GM12865 (cell line): ENCODE measurements at regions not wholly inside any gene's neighbourhood (a gene's known extent, or its start where the extent isn't known, plus 50 kb on each side); places are given as distances from the start of the nearest gene placed in this dataset.

ENCODE experiments used
- DNase-seq: peaks from one replicate; pipeline ENCODE4 v3.0.0; 2010; ENCODE audit warnings: low read depth
- H3K4me3 ChIP-seq: 2 replicates; pipeline ENCODE4 v1.5.1; 2011; ENCODE audit warnings: mild to moderate bottlenecking, low read depth, low read length, control low read depth
- TF ChIP-seq, protein P1 (sequence below): IDR thresholded peaks from 2 replicates; pipeline ENCODE4 v1.5.1; 2011; ENCODE audit warnings: low read length, control low read depth, low read depth, inconsistent platforms; ENCODE audit not compliant: insufficient read depth; ENCODE audit errors: missing control alignments

DNA sequence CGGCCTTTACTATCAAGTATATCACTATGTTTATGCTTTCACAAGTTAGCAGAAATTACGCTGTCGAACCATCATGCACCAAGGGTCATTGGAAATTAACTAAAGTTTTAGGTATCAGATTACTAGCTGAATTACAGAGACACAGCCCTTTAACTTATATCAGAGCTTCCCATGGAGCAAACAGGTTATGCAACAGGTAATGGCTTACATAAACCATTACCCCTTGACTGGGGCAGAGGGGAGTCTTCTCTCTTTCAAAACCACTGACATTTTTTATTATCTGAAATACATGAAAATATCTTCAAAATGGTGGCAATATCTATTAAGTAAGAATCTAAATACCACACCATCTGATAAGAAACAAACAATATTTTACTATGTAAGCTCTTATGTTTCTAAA is 1692.9 kb upstream of the SLC10A2 start:
- TF ChIP-seq, protein P1, sequence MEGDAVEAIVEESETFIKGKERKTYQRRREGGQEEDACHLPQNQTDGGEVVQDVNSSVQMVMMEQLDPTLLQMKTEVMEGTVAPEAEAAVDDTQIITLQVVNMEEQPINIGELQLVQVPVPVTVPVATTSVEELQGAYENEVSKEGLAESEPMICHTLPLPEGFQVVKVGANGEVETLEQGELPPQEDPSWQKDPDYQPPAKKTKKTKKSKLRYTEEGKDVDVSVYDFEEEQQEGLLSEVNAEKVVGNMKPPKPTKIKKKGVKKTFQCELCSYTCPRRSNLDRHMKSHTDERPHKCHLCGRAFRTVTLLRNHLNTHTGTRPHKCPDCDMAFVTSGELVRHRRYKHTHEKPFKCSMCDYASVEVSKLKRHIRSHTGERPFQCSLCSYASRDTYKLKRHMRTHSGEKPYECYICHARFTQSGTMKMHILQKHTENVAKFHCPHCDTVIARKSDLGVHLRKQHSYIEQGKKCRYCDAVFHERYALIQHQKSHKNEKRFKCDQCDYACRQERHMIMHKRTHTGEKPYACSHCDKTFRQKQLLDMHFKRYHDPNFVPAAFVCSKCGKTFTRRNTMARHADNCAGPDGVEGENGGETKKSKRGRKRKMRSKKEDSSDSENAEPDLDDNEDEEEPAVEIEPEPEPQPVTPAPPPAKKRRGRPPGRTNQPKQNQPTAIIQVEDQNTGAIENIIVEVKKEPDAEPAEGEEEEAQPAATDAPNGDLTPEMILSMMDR: no peak
- no peak overlapping the region for H3K4me3 ChIP-seq
- DNase-seq: no peak

- TF ChIP-seq, protein P1: no peak
- DNase-seq: no peak
- H3K4me3 ChIP-seq: no peak overlapping the region
Measured at GRCh38 chr13:104757712-104758111, 1691.5 kb upstream of the SLC10A2 start.

DNA sequence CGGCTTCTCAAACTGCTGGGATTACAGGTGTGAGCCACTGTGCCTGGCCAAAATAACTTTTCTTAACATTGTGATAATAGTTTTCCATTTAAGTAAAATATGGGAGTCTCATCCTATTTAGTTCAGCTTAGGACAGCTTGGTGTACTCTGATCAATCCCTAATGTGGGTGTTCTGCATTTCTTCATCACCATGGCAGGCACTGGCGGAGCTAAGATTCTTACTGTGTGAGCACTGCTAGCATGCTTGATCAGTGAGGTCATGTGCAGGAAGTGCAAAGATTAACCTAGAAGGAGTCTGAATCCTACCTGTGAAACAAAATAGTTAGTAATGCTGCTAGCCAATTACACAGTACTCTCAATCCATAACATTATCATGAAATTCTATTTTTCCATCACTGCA is 1684.2 kb upstream of the SLC10A2 start:
- TF ChIP-seq, protein P1: no peak
- DNase-seq: no peak
- no peak overlapping the region for H3K4me3 ChIP-seq

DNA sequence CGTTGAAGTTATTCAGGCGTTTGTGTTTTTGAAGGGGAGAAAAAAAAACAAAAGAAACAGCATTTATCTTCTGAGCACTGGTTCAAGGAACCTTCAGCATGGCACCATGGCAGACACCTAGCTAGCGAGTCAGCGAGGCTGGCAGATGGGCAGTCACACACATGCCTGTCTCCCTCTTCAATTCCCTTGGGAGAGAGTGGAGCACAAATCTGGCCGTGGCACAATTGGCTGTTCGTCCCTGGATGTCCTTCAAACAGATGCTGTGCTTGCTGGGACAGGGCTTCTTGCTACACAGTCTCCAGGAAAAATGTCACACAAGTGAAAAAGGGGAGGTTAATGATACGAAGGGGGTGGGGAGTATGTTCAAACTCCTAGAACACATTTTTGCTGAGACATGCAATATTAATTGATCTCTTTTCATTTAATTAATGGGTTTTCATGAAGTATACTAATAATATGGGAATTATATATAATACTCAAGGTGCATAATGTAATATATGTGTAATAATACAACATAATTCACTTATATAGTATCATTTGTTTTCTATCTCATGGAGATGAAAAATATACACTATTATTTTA is 1674.5 kb upstream of the SLC10A2 start:
- H3K4me3 ChIP-seq: no peak overlapping the region
- TF ChIP-seq, protein P1: no peak
- DNase-seq: no peak

DNA sequence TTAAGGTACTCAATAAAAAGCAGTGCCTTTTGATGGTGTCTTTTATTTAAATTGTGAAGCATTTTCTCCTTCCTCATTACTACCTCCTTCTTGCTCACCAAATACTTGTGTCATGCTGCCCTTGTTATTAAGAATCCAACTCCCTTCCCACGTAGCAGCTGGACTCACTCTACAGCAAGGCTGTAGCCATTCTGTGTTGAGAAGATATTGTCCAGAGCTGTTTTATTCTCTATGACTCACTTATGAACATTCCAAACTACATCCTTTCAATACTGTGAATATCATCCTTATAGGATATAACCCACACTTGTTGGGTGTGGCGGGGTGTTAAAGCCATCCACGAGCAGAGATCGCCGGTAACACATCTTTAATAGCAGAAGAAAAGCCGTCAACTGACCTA is 1671.5 kb upstream of the SLC10A2 start:
- no peak for DNase-seq
- TF ChIP-seq, protein P1: no peak
- H3K4me3 ChIP-seq: no peak overlapping the region

DNA sequence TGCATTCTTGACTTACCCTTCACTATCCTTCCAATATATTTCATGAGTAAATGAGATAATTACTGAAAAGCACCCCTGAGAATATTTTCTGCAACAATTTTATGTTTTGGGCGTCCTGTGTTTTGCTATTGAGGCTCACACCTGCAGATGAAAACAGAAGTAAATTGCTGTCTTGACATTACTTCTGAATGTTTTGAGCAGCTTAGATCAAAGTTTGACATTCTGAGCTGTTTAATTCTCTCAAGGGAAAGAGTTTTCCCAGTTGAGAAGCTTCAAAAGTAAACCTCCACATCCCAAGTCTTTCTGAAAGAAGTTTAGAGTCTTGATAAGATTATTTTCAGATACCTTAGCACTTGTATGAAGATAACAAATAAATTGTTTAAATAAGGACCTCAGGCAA is 1667.2 kb upstream of the SLC10A2 start:
- no peak for DNase-seq
- TF ChIP-seq, protein P1: no peak
- no peak overlapping the region for H3K4me3 ChIP-seq

- DNase-seq: no peak
- H3K4me3 ChIP-seq: no peak overlapping the region
- TF ChIP-seq, protein P1: no peak
Measured at GRCh38 chr13:104715111-104715510, 1648.9 kb upstream of the SLC10A2 start.
